HG03520 (cell line): ENCODE measurements at regions not wholly inside any gene's neighbourhood (a gene's known extent, or its start where the extent isn't known, plus 50 kb on each side); places are given as distances from the start of the nearest gene placed in this dataset.

ENCODE experiments used
- ATAC-seq: cut with Tn5 transposase; IDR thresholded peaks from one replicate; pipeline ENCODE4 v1.9.1; 2021; ENCODE audit warnings: mild to moderate bottlenecking, moderate library complexity; ENCODE audit not compliant: unreplicated experiment

DNA sequence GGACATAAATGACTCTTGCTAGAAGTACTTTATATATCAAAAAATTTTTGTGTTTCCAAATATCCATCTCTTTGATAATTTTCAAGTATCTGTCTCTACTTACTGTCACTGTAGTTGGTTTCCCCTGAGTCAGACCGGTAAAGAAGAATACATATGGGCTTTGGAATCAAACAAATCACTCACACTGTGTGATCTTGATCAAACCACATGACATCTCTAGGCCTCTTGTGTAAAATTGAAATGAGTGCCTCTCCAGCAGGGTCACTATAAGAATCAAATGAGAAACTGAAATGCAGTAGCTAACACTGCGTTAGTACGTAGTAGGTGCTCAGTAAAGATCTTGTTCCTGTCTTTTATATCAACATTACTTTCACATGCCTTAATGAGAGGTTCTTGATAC is 314.6 kb upstream of the STT3B start:
- ATAC-seq: no peak

GRCh38 chr3:31219131-31219843 is 313.4 kb upstream of the STT3B start:
- ATAC-seq: peak; percentile 71

DNA sequence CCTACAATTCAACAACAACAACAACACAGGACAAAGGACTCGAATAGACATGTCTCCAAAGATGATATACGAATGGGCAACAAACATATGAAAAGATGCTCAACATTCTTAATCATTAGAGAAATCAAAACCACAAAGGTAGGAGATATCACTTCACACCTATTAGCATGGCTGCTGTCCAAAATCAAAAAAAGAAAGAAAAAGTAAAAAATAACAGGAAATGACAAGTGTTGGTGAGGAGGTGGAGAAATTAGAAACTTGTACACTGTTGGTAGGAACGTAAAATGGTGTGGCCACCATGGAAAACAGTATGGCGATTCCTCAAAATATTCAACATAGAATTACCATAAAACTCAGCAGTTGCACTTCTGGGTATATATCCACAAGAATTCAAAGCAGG is 312.3 kb upstream of the STT3B start:
- ATAC-seq: no peak

DNA sequence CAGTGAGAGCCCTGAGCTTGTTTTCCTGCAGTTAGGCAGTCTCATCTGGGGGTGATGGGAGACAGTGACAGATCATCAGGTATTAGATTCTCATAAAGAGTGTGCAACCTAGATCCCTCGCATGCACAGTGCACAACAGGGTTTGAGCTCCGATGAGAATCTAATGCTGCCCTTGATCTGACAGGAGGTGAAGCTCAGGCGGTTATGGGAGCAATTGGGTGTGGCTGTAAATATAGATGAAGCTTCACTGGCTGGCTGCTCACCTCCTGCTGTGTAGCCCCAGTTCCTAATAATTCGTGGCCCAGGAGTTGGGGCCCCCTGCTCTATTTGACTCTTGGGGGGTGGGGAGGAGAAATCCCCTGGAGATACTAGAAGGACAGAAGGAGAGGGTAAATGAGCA is 309.4 kb upstream of the STT3B start:
- no peak for ATAC-seq

DNA sequence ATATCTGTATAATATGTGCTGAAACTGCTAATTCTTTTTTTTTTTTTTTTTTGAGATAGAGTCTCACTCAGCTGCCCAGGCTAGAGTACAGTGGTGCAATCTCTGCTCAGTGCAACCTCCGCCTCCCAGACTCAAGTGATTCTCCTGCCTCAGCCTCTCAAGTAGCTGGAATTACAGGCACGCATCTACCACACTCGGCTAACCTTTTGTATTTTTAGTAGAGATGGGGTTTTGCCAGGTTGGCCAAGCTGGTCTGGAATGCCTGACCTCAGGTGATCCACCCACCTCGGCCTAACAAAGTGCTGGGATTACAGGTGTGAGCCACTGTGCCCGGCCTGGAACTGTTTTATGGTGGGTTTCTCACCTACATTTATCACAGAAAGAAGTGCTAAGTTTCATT is 307.8 kb upstream of the STT3B start:
- no peak for ATAC-seq

GRCh38 chr3:31225923-31226322 is 306.8 kb upstream of the STT3B start:
- ATAC-seq: no peak

- no peak for ATAC-seq
Observed at GRCh38 chr3:31226346-31226745, 306.4 kb upstream of the STT3B start.

- ATAC-seq: peak; percentile 27
Observed at GRCh38 chr3:31227131-31227562, 305.6 kb upstream of the STT3B start.

GRCh38 chr3:31230425-31231223 is 302.1 kb upstream of the STT3B start:
- ATAC-seq: peak; percentile 32

DNA sequence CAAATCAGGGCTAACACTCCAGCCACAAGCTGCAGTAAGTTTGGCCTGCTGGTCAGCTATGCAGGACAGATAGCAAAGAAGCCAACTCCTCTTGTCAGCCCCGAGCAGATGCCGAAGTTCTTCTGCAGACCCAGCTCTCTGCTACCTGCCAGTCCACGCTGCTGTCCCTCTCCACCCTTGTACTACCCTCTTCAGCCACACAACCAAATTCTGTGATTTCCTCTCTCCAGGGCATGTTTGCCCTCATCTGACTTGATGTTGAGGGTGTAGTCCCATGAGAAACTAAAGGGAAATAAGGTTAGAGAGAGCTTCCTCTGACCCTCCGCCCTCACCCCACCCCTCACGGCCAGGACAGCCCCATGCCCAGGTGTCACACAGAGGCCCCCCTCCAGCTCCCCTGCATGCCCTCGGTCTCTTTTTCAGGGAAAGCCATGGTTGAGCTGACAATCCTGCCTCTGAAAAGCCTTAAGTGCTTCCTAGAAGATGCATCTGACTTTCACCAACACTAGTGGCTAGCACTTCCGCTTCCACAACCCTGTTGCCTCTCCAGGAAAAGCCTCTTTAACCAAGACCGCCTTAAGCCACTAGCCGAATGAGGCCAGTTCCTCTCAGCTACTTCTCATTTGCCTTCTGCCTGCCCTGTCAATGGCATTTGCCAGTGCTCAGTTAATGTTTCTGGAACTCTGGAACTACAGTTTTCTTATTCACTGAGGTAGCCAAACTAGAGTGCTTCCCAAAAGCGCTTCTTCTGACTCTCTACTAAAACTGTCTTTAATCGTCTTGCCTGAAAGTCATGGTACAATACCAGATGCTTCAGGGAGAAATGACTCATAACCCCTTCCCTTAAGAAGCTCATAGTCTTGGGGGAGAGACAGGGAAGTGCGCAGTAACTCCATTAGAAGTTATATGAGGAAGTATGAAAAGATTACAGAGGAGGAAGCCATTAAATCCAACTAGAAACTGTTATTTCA is 300.4 kb upstream of the STT3B start:
- no peak for ATAC-seq

GRCh38 chr3:31234145-31234544 is 298.6 kb upstream of the STT3B start:
- no peak for ATAC-seq

- ATAC-seq: no peak
Observed at GRCh38 chr3:31235062-31235700, 297.5 kb upstream of the STT3B start.

GRCh38 chr3:31237887-31238286 is 294.8 kb upstream of the STT3B start:
- ATAC-seq: no peak

- ATAC-seq: no peak
Observed at GRCh38 chr3:31240013-31240412, 292.7 kb upstream of the STT3B start.

DNA sequence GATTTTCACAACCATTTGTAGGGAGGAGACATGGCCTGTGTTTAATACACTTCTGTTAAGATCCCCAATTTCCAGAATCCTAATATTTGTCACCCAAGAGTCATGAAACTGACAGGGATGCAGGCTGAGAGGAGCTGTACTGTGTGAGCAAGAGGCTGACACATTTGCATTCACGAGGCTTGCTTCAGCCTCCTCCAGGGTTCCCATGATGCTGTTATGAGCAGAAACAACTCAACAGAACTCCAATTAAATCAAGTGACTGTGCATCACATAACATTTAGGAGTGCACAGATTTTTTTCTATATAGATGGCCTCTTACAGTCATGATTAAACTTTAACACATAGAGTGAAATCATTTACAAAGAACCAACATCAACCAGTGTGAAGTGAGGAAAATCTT is 292.3 kb upstream of the STT3B start:
- no peak for ATAC-seq

- no peak for ATAC-seq
Observed at GRCh38 chr3:31240874-31241273, 291.9 kb upstream of the STT3B start.

DNA sequence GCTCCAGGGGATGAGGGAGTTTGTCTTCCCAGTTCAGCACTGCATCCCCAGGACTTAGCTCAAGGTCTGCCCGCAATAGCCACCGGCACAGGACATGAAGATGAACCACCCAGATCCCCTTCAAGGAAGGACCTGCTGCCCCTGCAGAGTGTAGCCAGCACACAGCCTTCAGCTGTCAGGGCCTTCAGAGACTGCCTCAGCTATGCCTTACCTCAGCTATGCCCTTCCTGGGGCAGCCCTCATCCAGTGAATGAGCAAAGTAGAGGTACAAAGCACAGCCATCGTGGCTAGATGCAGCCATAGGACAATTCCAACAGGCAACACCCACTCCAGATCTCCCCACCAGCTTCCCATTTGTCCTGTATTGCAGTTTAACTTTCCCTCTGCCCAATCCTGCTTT is 291.2 kb upstream of the STT3B start:
- ATAC-seq: no peak

DNA sequence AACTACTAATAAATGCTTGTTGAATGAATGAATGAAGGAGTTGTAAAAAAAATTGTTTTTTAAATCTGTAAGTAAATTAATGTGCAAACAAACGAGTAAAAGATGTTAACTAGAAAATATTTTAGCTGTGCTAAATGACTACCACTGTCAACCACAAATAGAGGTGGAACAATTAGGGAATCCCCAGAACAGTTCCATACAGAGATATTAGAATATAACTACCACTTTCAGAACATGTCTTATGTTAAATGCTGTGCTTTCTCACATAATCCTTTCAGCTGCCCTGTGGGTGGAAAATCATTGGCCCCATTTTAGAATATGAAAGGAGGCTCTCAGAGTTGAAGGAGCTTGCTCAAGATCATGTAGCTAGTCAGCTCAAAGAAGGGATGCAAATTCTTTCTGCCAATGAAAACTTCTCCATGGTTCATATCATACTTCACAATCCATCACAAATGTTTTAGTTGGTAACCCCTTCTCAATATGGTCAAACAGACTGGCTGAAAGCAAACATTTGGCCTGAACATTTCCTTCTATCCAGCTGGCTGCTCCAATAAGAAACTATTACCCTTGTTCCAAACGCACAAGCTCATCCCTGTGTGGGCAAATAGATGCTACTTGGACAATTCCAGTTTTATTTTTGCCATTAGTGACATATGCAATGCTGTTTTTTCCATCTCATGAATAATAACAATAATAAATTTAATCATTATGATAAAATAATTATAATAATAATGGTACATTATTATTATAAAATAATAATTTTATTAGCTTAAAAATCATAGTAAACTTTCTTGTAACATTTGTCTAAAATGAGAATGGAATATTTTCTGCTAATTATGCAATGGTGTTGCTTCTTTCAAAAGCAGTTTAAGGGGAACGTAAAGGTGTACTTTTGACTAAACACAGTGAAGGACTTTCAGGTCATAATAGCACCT is 290.4 kb upstream of the STT3B start:
- ATAC-seq: peak; percentile 72

GRCh38 chr3:31244929-31245817 is 287.6 kb upstream of the STT3B start:
- no peak for ATAC-seq
